ENCODE measurements at regions not wholly inside any gene's neighbourhood (a gene's known extent, or its start where the extent isn't known, plus 50 kb on each side); places are given as distances from the start of the nearest gene placed in this dataset.

DNA sequence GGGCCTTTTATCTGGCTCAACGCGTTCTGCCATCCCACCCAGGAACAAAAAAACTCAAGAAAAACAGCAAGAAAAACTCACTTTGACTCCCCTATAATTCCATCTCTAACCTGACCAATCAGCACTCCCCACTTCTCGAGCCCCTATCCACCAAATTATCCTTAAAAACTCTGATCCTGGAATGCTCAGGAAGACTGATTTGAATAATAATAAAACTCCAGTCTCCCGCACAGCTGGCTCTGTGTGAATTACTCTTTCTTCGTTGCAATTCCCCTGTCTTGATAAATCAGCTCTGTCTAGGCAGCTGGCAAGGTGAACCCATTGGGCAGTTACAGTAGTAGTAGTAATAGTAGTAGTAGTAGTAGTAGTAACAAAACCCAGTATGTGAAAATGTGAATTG is 165.7 kb upstream of the CASK start:
- H3K4me3 ChIP-seq (ENCODE audit: low read depth, low read length) = no peak overlapping the region
- TF ChIP-seq CTCF (IDR thresholded peaks at IDR 0.05; ENCODE audit: borderline replicate concordance, insufficient read depth, low read depth, low read length) = no peak

DNA sequence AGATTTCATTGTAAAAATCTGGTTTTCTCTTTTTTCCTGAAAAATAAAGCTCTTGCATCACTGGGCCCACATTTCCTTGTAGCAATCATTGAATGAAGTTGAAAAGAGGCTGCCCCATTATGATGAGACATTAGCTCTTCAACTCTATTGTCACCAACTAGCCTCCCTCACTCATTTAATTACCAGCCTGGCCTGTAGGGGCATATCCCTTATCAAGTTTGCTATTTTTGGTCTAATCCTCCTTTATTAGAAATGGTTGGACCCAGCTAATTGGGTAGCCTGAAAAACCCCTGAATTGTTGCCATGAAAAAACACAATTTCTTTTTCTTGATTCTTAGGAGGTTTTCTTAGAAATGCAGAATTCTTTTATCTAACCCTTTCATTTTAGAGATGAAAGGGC is 164.6 kb upstream of the CASK start:
- H3K4me3 ChIP-seq (ENCODE audit: low read depth, low read length) = no peak overlapping the region
- TF ChIP-seq CTCF (IDR thresholded peaks at IDR 0.05; ENCODE audit: borderline replicate concordance, insufficient read depth, low read depth, low read length) = no peak

DNA sequence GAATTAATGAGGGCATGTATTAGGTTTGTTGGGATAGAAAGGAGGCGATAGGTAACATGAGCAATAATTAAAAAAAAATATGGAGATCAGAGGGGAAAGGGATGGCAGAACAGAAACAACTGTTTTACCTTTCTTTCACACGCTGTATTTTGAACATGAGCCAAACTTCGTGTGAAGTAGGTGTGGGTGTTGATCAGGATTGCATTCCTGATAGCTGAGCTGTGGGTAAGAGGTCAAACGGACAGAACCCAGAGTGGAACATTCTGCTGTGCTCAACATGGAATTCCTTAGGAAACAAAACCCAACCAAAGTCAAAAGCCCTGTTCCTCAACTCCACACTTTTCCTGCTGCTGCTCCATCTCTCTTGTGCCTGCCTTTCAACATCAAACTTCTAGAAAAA is 162.5 kb upstream of the CASK start:
- TF ChIP-seq CTCF (IDR thresholded peaks at IDR 0.05; ENCODE audit: borderline replicate concordance, insufficient read depth, low read depth, low read length) = no peak
- H3K4me3 ChIP-seq (ENCODE audit: low read depth, low read length) = no peak overlapping the region

- no peak for TF ChIP-seq CTCF (IDR thresholded peaks at IDR 0.05; ENCODE audit: borderline replicate concordance, insufficient read depth, low read depth, low read length)
- no peak overlapping the region for H3K4me3 ChIP-seq (ENCODE audit: low read depth, low read length)
Measured at GRCh38 chrX:42079968-42080367, 156.6 kb upstream of the CASK start.

- no peak for TF ChIP-seq CTCF (IDR thresholded peaks at IDR 0.05; ENCODE audit: borderline replicate concordance, insufficient read depth, low read depth, low read length)
- H3K4me3 ChIP-seq (ENCODE audit: low read depth, low read length) = no peak overlapping the region
Measured at GRCh38 chrX:42077675-42078074, 154.3 kb upstream of the CASK start.

DNA sequence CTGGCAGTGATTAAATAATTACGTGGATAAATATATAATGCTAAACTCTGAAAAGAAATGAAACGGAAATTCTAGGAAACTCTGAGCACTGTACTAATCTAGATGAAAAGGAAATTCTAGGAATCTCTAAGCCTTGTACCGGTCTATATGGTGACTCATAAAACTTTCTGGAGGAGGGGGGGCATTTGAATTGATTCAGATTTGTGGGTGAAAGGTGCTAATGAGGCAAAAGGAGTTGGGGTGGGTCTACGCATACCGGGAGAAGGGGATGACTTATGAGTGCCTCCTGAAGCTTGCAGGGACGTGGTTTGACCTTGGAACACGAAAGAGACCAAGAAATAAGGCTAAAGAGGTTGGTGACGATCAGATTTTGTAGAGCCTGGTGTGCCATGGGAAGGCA is 151.7 kb upstream of the CASK start:
- no peak for TF ChIP-seq CTCF (IDR thresholded peaks at IDR 0.05; ENCODE audit: borderline replicate concordance, insufficient read depth, low read depth, low read length)
- H3K4me3 ChIP-seq (ENCODE audit: low read depth, low read length) = no peak overlapping the region

DNA sequence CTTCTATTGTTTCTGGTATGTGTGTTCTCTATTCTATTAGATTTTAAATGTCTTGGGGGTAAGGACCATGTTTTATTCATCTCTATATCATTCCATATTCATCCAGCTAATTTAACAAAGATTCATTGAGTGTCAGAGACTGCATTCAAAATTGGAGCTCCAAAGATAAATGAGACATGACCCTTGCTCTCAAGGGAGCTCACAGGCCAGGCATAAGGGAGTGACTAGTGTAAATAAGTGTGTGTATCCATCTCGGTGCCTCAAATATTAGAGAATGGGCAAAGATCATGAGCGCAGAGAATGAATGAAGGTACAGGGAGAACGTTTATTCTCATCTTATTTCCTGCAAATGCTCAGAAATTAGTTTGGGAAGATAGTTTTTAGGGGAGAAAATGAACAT is 150.1 kb upstream of the CASK start:
- H3K4me3 ChIP-seq (ENCODE audit: low read depth, low read length) = no peak overlapping the region
- no peak for TF ChIP-seq CTCF (IDR thresholded peaks at IDR 0.05; ENCODE audit: borderline replicate concordance, insufficient read depth, low read depth, low read length)

All from GM12875 (cell line).